Activated CD4-positive, alpha-beta T cell treated with anti-CD3 and anti-CD28 coated beads, Interleukin-2, amount 10 ng/mL, durations not matched to agents 7 days and 5 days (primary cell): ENCODE measurements at regions not wholly inside any gene's neighbourhood (a gene's known extent, or its start where the extent isn't known, plus 50 kb on each side); places are given as distances from the start of the nearest gene placed in this dataset.
"Not testable (repeated sequence)": the region's sequence is repeated elsewhere in the genome, so short reads cannot be mapped to it uniquely, and the experiment has no call there.

ENCODE experiments used
- CTCF ChIA-PET: fragments of 350-600 bp; sonication (Branson Sonifier 250); formaldehyde crosslinking; loops from one replicate; lab custom pipeline; 2021; ENCODE audit warnings: antibody characterized with exemption; lab: Charles Lee
- POLR2A ChIA-PET: fragments of 350-600 bp; sonication (Branson Sonifier 250); formaldehyde crosslinking; loops from one replicate; lab custom pipeline; 2021; ENCODE audit warnings: antibody characterized with exemption; lab: Charles Lee
- DNase-seq: peaks from one replicate; pipeline ENCODE4 v3.0.0-alpha.2; 2020
- H3K27ac Mint-ChIP-seq: one replicate; pipeline ENCODE4 v1.8.0; 2021; ENCODE audit warnings: mild to moderate bottlenecking, moderate library complexity, mixed read lengths
- H3K27me3 Mint-ChIP-seq: one replicate; pipeline ENCODE4 v1.8.0; 2021; ENCODE audit warnings: mixed read lengths
- H3K36me3 Mint-ChIP-seq: one replicate; pipeline ENCODE4 v1.8.0; 2021; ENCODE audit warnings: low read depth, mixed read lengths
- H3K4me1 Mint-ChIP-seq: one replicate; pipeline ENCODE4 v1.8.0; 2021; ENCODE audit warnings: mixed read lengths
- H3K4me3 Mint-ChIP-seq: one replicate; pipeline ENCODE4 v1.8.0; 2021; ENCODE audit warnings: mild to moderate bottlenecking, moderate library complexity, mixed read lengths
- H3K9me3 Mint-ChIP-seq: one replicate; pipeline ENCODE4 v1.8.0; 2021; ENCODE audit warnings: mixed read lengths

DNA sequence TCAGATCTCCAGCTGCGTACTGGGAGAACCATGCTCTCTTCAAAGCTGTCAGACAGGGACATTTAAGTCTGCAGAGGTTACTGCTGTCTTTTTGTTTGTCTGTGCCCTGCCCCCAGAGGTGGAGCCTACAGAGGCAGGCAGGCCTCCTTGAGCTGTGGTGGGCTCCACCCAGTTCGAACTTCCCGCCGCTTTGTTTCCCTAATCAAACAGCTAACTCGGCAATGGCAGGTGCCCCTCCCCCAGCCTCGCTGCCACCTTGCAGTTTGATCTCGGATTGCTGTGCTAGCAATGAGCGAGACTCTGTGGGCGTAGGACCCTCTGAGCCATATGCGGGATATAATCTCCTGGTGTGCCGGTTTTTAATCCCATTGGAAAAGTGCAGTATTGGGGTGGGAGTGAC lies 387.1 kb downstream of the MLLT3 start:
- H3K36me3 Mint-ChIP-seq: peaks cover 37% of the 10 kb centered on the region
- POLR2A ChIA-PET, DNase-seq, H3K27ac Mint-ChIP-seq, H3K4me3 Mint-ChIP-seq, H3K27me3 Mint-ChIP-seq: not testable (repeated sequence)
- CTCF ChIA-PET: interaction anchor here (1.0 kb wide), 1 partner anchor 39 kb away, joined by 3 read pairs; no protein-coding TSS in a partner anchor
- peaks cover 23% of the 10 kb centered on the region for H3K4me1 Mint-ChIP-seq
- peaks cover 28% of the 10 kb centered on the region for H3K9me3 Mint-ChIP-seq

DNA sequence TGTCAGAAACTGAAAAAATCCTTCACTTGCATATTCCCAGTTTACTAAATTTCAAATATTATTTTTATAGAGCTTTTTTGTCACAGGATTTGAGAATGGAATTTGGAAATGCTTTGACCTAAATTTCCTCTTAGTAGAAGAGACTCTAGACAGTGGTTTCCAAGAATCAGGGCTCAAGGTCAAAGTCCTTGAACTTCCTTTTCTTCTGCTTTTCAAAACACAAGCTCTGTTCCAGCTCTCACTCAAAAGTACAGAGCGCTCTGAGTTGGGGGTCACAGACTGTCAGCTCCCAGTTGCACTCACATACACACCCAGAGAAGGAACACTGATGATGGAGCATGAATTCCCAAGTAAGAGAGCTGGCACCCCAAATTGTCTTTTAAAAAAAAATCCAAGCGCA lies 394.2 kb downstream of the MLLT3 start:
- H3K27me3 Mint-ChIP-seq: peaks cover 2% of the 10 kb centered on the region
- peaks cover 22% of the 10 kb centered on the region for H3K36me3 Mint-ChIP-seq
- ChIA-PET CTCF (interaction anchor here (0.8 to 1.9 kb wide), 3 partner anchors 10 to 32 kb away, joined by 3 to 5 read pairs (median 4); no protein-coding TSS in a partner anchor), POLR2A (no interaction called here)
- no peak overlapping the region for H3K4me3 Mint-ChIP-seq
- H3K27ac Mint-ChIP-seq: peak overlapping the region; percentile 47
- peaks cover 41% of the 10 kb centered on the region for H3K4me1 Mint-ChIP-seq
- DNase-seq: no peak
- H3K9me3 Mint-ChIP-seq: peaks cover 16% of the 10 kb centered on the region

DNA sequence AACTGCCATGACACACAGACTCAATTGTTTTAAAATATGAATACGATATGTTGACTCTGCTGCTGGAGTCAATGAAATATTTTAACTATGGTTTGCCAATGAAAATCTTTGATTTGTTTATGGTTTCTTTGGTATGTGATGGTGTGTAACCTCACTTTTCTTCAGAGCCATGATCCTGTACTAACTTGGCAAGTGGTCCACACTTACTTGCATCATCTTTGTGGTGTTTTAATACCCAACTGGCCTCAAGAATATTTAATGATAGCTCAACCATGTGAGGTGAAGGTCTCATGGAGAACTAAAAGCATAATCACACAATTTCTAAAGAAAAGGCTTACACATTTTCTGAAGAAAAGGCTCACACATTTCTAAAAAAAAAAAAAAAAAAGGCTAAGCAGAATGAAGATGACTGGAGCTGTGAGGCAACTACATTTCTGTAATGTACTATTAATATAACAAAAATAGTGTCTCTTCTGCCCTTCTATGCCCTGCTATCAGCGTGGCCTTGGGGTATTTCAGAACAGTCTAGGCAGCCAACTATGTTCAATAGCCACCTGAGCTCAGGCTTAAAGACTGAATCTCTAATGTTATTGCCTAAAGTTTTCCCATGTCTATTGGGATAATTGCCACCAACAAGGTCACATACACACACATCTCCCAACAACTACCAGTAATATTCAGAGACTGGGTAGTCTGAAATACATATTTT lies 395.0 kb downstream of the MLLT3 start:
- Mint-ChIP-seq H3K27ac (no peak overlapping the region), H3K9me3 (peaks cover 14% of the 10 kb centered on the region), H3K27me3 (no peaks in the 10 kb centered on the region), H3K36me3 (peaks cover 21% of the 10 kb centered on the region), H3K4me3 (no peak overlapping the region), H3K4me1 (peaks cover 41% of the 10 kb centered on the region)
- CTCF ChIA-PET: interaction anchor here (0.8 to 1.9 kb wide), 3 partner anchors 9 to 33 kb away, joined by 3 to 5 read pairs (median 4); no protein-coding TSS in a partner anchor
- DNase-seq: no peak
- POLR2A ChIA-PET: no interaction called here

DNA sequence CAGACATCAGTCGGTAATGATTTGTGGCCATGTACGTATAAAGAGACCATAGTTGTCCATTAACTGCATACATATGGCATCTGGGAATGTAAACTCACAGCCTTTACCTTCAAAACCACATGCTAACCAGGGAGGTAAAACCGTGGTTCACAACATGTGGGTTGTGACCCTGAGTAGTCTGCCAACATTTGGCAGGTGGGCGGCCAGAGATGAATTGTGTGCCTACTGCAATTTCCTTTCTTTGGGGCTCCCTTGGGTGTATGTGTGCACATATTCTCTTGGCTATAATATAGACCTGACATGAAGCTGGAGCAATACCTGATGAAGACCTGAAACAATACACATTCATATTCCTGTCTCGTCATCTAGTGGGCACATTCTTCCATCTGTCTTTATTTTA lies 396.0 kb downstream of the MLLT3 start:
- ChIA-PET POLR2A (no interaction called here), CTCF (interaction anchor here (1.2 to 1.6 kb wide), 2 partner anchors 17 to 95 kb away, joined by 3 read pairs; no protein-coding TSS in a partner anchor)
- no peak for DNase-seq
- Mint-ChIP-seq H3K4me1 (peaks cover 45% of the 10 kb centered on the region), H3K9me3 (peaks cover 14% of the 10 kb centered on the region), H3K27ac (no peak overlapping the region), H3K4me3 (no peak overlapping the region), H3K36me3 (peaks cover 20% of the 10 kb centered on the region), H3K27me3 (no peaks in the 10 kb centered on the region)

DNA sequence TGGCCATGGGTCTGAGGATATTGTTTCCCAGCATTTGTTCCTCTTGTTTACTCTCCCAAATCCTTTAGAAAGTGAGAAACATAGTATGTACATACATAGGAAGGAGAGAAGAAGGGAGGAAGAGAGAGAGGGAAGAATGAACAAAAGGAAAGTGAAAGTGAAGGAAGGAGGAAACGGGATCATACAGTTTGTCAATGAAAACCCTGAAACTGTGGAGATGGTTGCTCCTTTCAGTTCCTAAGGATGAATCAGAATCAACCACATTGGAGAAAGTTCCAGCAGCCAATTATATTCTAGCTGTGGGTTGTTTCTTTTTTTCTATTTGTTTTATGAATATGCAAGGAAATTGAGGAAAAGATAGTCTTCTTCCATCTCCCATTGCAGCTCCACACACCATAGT lies 396.5 kb downstream of the MLLT3 start:
- POLR2A ChIA-PET: no interaction called here
- H3K9me3 Mint-ChIP-seq: peaks cover 11% of the 10 kb centered on the region
- no peaks in the 10 kb centered on the region for H3K27me3 Mint-ChIP-seq
- CTCF ChIA-PET: interaction anchor here (1.2 to 1.6 kb wide), 2 partner anchors 17 to 96 kb away, joined by 3 read pairs; no protein-coding TSS in a partner anchor
- H3K4me1 Mint-ChIP-seq: peaks cover 50% of the 10 kb centered on the region
- DNase-seq: no peak
- no peak overlapping the region for H3K4me3 Mint-ChIP-seq
- H3K36me3 Mint-ChIP-seq: peaks cover 21% of the 10 kb centered on the region
- H3K27ac Mint-ChIP-seq: no peak overlapping the region

DNA sequence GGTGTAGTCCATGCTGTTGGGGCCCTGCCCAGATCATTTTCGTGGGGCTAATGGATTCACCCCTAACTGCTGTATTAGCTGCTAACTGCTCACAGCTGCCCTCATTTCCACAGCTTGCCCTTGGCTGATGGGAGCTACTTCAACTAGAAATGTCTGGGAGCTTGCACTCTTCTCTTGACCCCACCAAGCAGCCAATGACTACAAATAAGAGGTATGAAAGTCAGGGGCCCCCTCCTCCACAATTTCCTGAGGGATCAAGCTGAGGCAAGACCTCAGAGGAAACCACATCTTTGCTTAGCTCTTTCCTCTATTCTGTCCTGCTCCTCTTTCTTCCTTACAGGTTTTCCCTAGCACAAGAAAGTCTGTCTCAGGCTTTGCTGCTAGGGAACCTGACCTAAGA lies 397.5 kb downstream of the MLLT3 start:
- H3K27me3 Mint-ChIP-seq: no peaks in the 10 kb centered on the region
- ChIA-PET CTCF (interaction anchor here (1.1 to 1.6 kb wide), 4 partner anchors 8 to 716 kb away, joined by 3 to 4 read pairs (median 3); no protein-coding TSS in a partner anchor), POLR2A (no interaction called here)
- no peak for DNase-seq
- peaks cover 9% of the 10 kb centered on the region for H3K9me3 Mint-ChIP-seq
- H3K4me1 Mint-ChIP-seq: peaks cover 57% of the 10 kb centered on the region
- peaks cover 16% of the 10 kb centered on the region for H3K36me3 Mint-ChIP-seq
- no peak overlapping the region for H3K4me3 Mint-ChIP-seq
- H3K27ac Mint-ChIP-seq: no peak overlapping the region

DNA sequence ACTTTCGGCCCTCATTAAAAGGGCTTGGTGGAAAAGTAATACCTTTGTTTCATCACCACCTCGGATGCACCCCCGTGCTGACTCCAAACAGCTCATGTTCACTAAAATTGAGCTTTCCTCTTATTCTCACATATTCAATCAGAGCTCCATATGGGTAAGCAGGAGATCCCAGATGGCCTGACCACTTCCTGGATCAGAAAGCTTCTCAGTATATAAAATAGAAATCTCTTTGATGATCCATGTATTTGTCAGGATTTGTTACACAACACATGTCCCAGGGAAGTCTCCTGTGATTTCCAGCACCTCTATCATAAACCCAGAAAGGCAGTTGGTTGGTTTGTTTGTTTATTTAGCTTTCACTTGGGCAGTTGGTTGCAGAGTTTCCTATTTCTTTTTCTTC lies 402.0 kb downstream of the MLLT3 start:
- ChIA-PET POLR2A (no interaction called here), CTCF (no interaction called here)
- peaks cover 19% of the 10 kb centered on the region for H3K36me3 Mint-ChIP-seq
- no peak for DNase-seq
- H3K4me1 Mint-ChIP-seq: peaks cover 32% of the 10 kb centered on the region
- H3K27me3 Mint-ChIP-seq: no peaks in the 10 kb centered on the region
- peaks cover 16% of the 10 kb centered on the region for H3K9me3 Mint-ChIP-seq
- no peak overlapping the region for H3K4me3 Mint-ChIP-seq
- H3K27ac Mint-ChIP-seq: no peak overlapping the region

DNA sequence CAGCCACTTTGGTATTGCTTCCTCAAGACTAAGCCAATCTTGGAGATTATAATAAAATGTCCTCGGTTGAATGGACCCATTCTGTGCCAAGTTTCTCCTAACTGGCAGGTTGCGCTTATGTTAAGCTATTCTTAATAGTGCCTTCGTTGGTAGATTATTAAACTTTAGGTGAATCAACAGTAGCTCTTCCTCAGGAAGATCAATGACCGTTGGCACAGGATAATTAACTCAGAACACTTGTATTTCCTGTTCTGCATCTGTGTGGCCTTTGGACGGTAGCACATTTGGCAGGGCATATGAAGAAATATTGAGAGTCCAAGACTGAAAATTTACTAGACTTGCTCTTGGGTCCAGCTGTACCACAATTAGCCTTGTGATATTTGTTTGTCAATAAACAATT lies 402.9 kb downstream of the MLLT3 start:
- no peak for DNase-seq
- no peak overlapping the region for H3K27ac Mint-ChIP-seq
- ChIA-PET CTCF (interaction anchor here (0.6 kb wide), 1 partner anchor 40 kb away, joined by 3 read pairs; no protein-coding TSS in a partner anchor), POLR2A (no interaction called here)
- H3K4me1 Mint-ChIP-seq: peaks cover 24% of the 10 kb centered on the region
- H3K4me3 Mint-ChIP-seq: no peak overlapping the region
- H3K36me3 Mint-ChIP-seq: peaks cover 23% of the 10 kb centered on the region
- H3K9me3 Mint-ChIP-seq: peaks cover 21% of the 10 kb centered on the region
- H3K27me3 Mint-ChIP-seq: no peaks in the 10 kb centered on the region

DNA sequence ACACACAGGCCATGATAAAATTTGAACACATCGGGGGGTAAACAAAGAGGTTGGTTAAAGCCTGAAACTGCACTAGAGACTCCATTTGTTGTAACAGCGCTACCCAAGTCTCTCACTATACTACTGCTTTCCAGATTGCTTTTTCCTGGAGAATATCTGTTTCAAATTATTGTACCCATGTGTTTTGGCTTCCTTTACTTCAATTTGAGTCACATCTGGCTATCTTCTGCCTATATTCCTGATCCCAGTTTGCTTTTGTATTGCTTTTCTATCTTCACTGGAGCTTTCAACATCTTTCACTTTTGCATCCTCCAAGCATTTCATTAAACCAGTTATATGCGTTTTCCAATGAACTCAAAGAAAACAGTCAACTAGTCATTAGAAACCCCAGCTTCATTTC lies 404.7 kb downstream of the MLLT3 start:
- no peak overlapping the region for H3K27ac Mint-ChIP-seq
- peaks cover 21% of the 10 kb centered on the region for H3K36me3 Mint-ChIP-seq
- no peaks in the 10 kb centered on the region for H3K27me3 Mint-ChIP-seq
- POLR2A ChIA-PET: no interaction called here
- no peak for DNase-seq
- peaks cover 21% of the 10 kb centered on the region for H3K4me1 Mint-ChIP-seq
- CTCF ChIA-PET: interaction anchor here (1.0 to 1.7 kb wide), 3 partner anchors 10 to 40 kb away, joined by 3 to 5 read pairs (median 4); no protein-coding TSS in a partner anchor
- no peak overlapping the region for H3K4me3 Mint-ChIP-seq
- H3K9me3 Mint-ChIP-seq: peaks cover 19% of the 10 kb centered on the region

DNA sequence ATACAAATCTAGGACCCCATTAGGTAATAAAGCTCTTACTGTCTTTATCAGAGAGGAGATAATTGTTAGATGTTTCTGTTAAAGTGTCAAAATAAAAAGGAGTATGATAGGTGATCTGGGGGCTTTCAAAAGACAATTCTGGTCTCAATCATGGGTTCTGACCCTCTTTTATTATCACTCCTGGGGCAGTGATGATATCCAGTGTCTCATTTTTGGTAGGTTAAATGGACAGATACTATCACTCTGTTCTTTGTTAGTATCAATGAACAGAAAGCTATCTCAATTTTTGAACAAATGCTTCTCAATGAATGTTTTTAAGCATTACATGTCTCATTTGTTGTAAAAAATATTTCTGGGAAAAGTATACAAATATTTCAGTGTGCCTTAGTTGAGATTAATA lies 405.9 kb downstream of the MLLT3 start:
- Mint-ChIP-seq H3K27me3 (no peaks in the 10 kb centered on the region), H3K4me3 (no peak overlapping the region), H3K4me1 (peaks cover 18% of the 10 kb centered on the region), H3K27ac (no peak overlapping the region), H3K9me3 (peaks cover 19% of the 10 kb centered on the region), H3K36me3 (peaks cover 21% of the 10 kb centered on the region)
- CTCF ChIA-PET: interaction anchor here (1.0 to 1.4 kb wide), 3 partner anchors 8 to 41 kb away, joined by 3 read pairs; no protein-coding TSS in a partner anchor
- POLR2A ChIA-PET: no interaction called here
- DNase-seq: no peak

DNA sequence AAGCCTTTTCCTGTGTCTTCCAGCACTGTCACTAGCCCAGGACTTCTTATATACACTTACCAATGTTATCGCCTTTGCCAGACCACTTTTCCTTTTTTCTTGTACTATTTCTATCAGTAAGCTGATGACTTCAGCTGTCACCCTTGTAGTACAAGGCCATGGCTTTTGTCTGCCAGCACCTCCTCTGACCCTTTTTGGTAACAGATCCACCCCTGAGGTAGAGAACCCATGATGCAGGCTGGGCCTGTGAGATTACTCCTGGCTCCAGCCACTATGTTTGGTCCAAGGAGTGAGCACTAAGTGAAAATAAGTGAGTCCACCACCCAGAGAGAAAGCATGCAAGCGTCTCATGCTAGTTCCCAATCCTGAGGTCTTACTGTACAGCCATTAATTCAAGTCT lies 406.7 kb downstream of the MLLT3 start:
- Mint-ChIP-seq H3K9me3 (peaks cover 19% of the 10 kb centered on the region), H3K27ac (no peak overlapping the region), H3K4me1 (peaks cover 15% of the 10 kb centered on the region), H3K27me3 (no peaks in the 10 kb centered on the region), H3K36me3 (peaks cover 17% of the 10 kb centered on the region), H3K4me3 (no peak overlapping the region)
- ChIA-PET POLR2A (no interaction called here), CTCF (interaction anchor here (1.3 kb wide), 1 partner anchor 24 kb away, joined by 3 read pairs; no protein-coding TSS in a partner anchor)
- no peak for DNase-seq

DNA sequence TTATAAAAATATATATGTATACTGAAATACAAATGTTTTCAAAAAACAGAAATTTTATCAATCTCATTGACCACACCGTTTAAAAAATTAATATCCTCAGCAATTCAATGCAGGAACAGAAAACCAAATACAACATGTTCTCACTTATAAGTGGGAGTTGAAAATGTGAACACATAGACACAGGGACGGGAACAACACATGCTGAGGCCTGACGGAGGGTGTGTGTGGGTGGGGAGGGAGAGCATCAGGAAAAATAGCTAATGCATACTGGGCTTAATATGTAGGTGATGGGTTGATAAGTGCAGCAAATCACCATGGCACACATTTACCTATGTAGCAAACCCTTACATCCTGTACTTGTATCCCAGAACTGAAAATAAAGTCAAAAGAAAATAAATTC lies 409.5 kb downstream of the MLLT3 start:
- H3K27ac Mint-ChIP-seq: no peak overlapping the region
- H3K27me3 Mint-ChIP-seq: no peaks in the 10 kb centered on the region
- peaks cover 12% of the 10 kb centered on the region for H3K9me3 Mint-ChIP-seq
- ChIA-PET POLR2A (no interaction called here), CTCF (no interaction called here)
- peaks cover 36% of the 10 kb centered on the region for H3K4me1 Mint-ChIP-seq
- peaks cover 15% of the 10 kb centered on the region for H3K36me3 Mint-ChIP-seq
- H3K4me3 Mint-ChIP-seq: no peak overlapping the region
- no peak for DNase-seq
